Neural crest cell (in vitro differentiated cells): ENCODE measurements at regions not wholly inside any gene's neighbourhood (a gene's known extent, or its start where the extent isn't known, plus 50 kb on each side); places are given as distances from the start of the nearest gene placed in this dataset.

Source experiments
- DNase-seq: peaks from one replicate; pipeline ENCODE4 v3.0.0; 2021; ENCODE audit warnings: low read depth, mixed read lengths, low spot score
- H3K27ac Mint-ChIP-seq: one replicate; pipeline ENCODE4 v1.8.0; 2021; ENCODE audit warnings: mild to moderate bottlenecking, mixed read lengths; ENCODE audit not compliant: unreplicated experiment
- H3K27me3 Mint-ChIP-seq: 2 replicates; pipeline ENCODE4 v1.8.0; 2021; ENCODE audit warnings: low read depth, mild to moderate bottlenecking, mixed read lengths
- H3K36me3 Mint-ChIP-seq: 2 replicates; pipeline ENCODE4 v1.8.0; 2021; ENCODE audit warnings: low read depth, mild to moderate bottlenecking, mixed read lengths
- H3K4me1 Mint-ChIP-seq: 2 replicates; pipeline ENCODE4 v1.8.0; 2021; ENCODE audit warnings: mixed read lengths
- H3K4me3 Mint-ChIP-seq: one replicate; pipeline ENCODE4 v1.8.0; 2021; ENCODE audit warnings: mild to moderate bottlenecking, mixed read lengths
- H3K9me3 Mint-ChIP-seq: 2 replicates; pipeline ENCODE4 v1.8.0; 2021; ENCODE audit warnings: mixed read lengths
- TF ChIP-seq, protein P1 (sequence below): fragments of 200-600 bp; sonication (generic); conservative IDR thresholded peaks from 2 replicates; pipeline ENCODE4 v1.5.0; 2021; ENCODE audit warnings: antibody characterized with exemption, mild to moderate bottlenecking

DNA sequence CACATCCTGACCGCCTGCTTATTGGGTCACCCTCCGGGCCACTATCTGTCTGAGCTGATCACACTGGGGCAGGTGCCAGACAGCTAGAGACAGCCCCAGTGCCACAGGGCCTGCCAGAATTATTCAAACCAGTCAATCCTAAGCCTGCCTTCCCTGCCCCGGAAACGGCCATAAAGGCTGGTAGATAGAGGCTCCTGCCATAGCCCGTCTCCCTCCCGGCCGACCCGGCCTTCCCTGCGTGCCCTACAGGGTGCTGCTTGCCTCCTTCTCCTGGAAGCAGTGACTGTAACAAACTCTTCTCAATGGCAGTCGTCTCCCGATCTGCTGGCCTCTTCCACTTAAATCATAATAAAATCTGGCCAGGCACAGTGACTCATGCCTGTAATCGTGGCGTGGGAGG is 158.6 kb upstream of the SOX1 start:
- H3K27me3 Mint-ChIP-seq, result no peaks in the 10 kb centered on the region
- H3K4me3 Mint-ChIP-seq, result no peak overlapping the region
- TF ChIP-seq, protein P1, sequence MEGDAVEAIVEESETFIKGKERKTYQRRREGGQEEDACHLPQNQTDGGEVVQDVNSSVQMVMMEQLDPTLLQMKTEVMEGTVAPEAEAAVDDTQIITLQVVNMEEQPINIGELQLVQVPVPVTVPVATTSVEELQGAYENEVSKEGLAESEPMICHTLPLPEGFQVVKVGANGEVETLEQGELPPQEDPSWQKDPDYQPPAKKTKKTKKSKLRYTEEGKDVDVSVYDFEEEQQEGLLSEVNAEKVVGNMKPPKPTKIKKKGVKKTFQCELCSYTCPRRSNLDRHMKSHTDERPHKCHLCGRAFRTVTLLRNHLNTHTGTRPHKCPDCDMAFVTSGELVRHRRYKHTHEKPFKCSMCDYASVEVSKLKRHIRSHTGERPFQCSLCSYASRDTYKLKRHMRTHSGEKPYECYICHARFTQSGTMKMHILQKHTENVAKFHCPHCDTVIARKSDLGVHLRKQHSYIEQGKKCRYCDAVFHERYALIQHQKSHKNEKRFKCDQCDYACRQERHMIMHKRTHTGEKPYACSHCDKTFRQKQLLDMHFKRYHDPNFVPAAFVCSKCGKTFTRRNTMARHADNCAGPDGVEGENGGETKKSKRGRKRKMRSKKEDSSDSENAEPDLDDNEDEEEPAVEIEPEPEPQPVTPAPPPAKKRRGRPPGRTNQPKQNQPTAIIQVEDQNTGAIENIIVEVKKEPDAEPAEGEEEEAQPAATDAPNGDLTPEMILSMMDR, result no peak
- no peak overlapping the region for H3K27ac Mint-ChIP-seq
- peaks cover 12% of the 10 kb centered on the region for H3K4me1 Mint-ChIP-seq
- peaks cover 2% of the 10 kb centered on the region for H3K9me3 Mint-ChIP-seq
- no peaks in the 10 kb centered on the region for H3K36me3 Mint-ChIP-seq
- no peak for DNase-seq

DNA sequence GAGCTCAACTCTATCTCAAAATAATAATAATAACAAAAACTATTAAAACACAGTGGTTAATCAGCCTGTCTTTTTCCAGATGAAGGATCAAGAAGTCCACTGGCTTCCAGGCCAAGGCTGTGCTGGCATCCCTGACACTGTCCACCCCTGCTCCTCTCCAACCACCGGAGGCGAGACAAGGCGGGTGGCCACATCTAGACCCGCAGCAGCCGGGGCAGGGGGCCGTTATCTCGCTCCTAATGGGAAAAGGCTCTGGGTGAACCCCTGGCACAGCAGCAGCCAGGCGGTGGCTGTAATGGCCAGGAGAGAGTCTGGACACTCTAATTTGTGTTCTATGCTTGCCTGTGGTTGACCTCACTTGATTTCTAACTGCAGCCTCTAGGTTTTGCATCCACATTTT is 158.0 kb upstream of the SOX1 start:
- DNase-seq, result no peak

DNA sequence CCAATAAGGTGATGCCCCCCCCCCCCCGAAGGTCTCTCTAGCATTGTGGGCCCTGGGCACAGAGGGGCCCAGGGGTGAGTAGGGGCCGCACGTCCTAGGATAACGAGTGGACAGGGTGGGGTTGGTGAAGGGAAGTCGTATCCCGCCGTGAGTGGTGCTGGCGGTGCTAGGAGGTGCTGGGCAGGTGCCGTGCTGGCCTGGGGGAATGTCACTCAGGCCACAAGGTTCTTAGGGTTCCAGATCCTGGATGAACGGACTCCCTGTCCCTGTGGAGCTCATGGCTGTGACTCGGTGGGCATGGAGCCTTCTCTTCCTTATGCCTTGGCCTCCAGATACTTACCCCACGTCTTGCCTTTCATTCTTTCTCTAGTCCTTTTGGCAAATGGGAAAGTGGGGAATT is 157.4 kb upstream of the SOX1 start:
- DNase-seq, result no peak
- Mint-ChIP-seq H3K4me3 (no peak overlapping the region), H3K36me3 (no peaks in the 10 kb centered on the region), H3K27me3 (no peaks in the 10 kb centered on the region), H3K9me3 (peaks cover 2% of the 10 kb centered on the region), H3K4me1 (peaks cover 15% of the 10 kb centered on the region), H3K27ac (no peak overlapping the region)
- TF ChIP-seq, protein P1, result no peak

More for the DNA sequence above, 158.0 kb upstream of the SOX1 start:
- Mint-ChIP-seq H3K36me3 (no peaks in the 10 kb centered on the region), H3K27ac (no peak overlapping the region), H3K4me3 (no peak overlapping the region), H3K9me3 (peaks cover 2% of the 10 kb centered on the region), H3K4me1 (peaks cover 16% of the 10 kb centered on the region), H3K27me3 (no peaks in the 10 kb centered on the region)
- TF ChIP-seq, protein P1, result no peak

DNA sequence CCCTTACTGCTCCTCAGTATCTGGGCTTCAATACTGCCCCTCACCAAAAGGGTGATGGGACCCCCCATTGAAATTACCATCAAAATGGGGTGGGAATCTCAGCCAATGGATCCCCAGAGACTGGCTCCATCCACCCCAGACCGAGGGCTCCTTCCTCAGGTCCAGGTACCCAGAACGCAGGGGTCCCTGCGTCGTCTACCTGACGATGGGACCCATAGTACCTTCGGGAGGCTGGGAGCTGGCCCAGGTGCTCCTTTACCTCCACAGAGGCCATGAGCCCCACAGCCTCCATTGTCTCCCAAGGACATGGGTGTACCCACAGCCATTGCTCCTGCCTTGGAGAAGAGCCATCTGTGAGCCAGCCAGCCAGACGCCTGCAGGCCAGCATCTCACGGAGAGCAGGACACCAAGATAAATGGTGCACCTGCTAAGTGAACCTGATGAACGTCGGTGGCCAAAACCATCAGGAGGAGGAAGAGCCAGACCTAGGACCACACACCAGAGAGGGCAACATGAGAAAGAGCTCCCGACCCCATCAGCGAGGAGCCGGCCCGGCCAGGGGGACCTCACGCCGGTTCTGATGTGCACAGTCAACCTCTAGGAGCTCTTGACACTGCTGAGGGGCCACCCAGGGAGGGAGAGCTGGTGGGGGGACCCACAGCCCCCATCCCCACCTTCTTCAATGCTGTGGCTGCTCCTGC is 156.8 kb upstream of the SOX1 start:
- Mint-ChIP-seq H3K36me3 (no peaks in the 10 kb centered on the region), H3K4me1 (peaks cover 15% of the 10 kb centered on the region), H3K4me3 (no peak overlapping the region), H3K27ac (no peak overlapping the region), H3K27me3 (no peaks in the 10 kb centered on the region), H3K9me3 (peaks cover 2% of the 10 kb centered on the region)
- DNase-seq, result no peak
- TF ChIP-seq, protein P1, result no peak

DNA sequence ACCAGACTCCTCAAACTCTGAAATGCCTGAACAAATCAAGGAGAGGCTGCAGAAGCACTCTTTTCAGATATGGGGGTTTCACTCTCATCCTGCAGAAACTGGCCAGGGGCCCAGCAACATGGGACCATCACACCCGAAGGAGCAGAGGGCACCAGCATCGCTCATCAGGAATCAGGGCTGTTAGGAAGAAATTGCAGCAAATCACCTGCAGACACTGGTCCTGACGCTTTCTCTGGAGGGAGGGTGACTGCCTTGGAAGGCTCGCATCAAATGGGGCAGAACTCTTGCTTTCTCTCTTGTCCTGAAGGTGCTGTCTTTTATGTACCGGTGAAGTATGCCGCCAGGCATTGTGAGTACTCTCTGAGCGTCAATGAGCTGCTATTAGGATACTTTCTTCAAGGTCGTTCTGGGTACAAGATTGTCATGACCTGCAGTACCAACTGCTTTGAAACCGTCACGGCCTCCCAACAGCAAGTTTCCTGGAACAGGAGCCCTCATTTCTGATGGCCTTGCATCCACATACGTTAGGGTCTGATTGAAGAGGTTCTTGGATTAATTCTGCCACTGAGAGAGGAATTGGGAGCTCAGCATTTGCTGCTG is 155.7 kb upstream of the SOX1 start:
- peaks cover 15% of the 10 kb centered on the region for H3K4me1 Mint-ChIP-seq
- H3K4me3 Mint-ChIP-seq, result no peak overlapping the region
- TF ChIP-seq, protein P1, result no peak
- DNase-seq, result no peak
- no peak overlapping the region for H3K27ac Mint-ChIP-seq
- H3K36me3 Mint-ChIP-seq, result no peaks in the 10 kb centered on the region
- no peaks in the 10 kb centered on the region for H3K27me3 Mint-ChIP-seq
- H3K9me3 Mint-ChIP-seq, result no peaks in the 10 kb centered on the region
